Rectal smooth muscle tissue (tissue), 1 donor: ENCODE measurements at regions not wholly inside any gene's neighbourhood (a gene's known extent, or its start where the extent isn't known, plus 50 kb on each side); places are given as distances from the start of the nearest gene placed in this dataset.

Source experiments
- H3K27ac ChIP-seq: one replicate; pipeline ENCODE4 v1.7.0; 2013; ENCODE audit warnings: low read depth, low read length, inconsistent platforms
- H3K27me3 ChIP-seq: one replicate; pipeline ENCODE4 v1.7.0; 2013; ENCODE audit warnings: low read length; ENCODE audit not compliant: control insufficient read depth, insufficient read depth
- H3K36me3 ChIP-seq: one replicate; pipeline ENCODE4 v1.7.0; 2013; ENCODE audit warnings: low read length; ENCODE audit not compliant: control insufficient read depth, insufficient read depth
- H3K4me1 ChIP-seq: one replicate; pipeline ENCODE4 v1.7.0; 2013; ENCODE audit warnings: low read length; ENCODE audit not compliant: control insufficient read depth, insufficient read depth
- H3K4me3 ChIP-seq: one replicate; pipeline ENCODE4 v1.7.0; 2013; ENCODE audit warnings: low read length
- H3K9ac ChIP-seq: one replicate; pipeline ENCODE4 v1.7.0; 2013; ENCODE audit warnings: low read length

GRCh38 chr11:110892741-110893285 lies 180.6 kb upstream of the ARHGAP20 start:
- Histone ChIP-seq H3K36me3 (no peaks in the 10 kb centered on the region), H3K4me3 (no peak overlapping the region), H3K27me3 (no peaks in the 10 kb centered on the region), H3K9ac (no peak overlapping the region), H3K4me1 (no peaks in the 10 kb centered on the region), H3K27ac (no peak overlapping the region)

- H3K27ac ChIP-seq: no peak overlapping the region
- H3K4me1 ChIP-seq: no peaks in the 10 kb centered on the region
- no peak overlapping the region for H3K9ac ChIP-seq
- H3K4me3 ChIP-seq: no peak overlapping the region
- H3K27me3 ChIP-seq: no peaks in the 10 kb centered on the region
- H3K36me3 ChIP-seq: no peaks in the 10 kb centered on the region
Measured at GRCh38 chr11:110891411-110891810, 179.2 kb upstream of the ARHGAP20 start.

- Histone ChIP-seq H3K27ac (no peak overlapping the region), H3K27me3 (no peaks in the 10 kb centered on the region), H3K4me1 (no peaks in the 10 kb centered on the region), H3K9ac (no peak overlapping the region), H3K36me3 (no peaks in the 10 kb centered on the region), H3K4me3 (no peak overlapping the region)
Measured at GRCh38 chr11:110890995-110891394, 178.8 kb upstream of the ARHGAP20 start.

- Histone ChIP-seq H3K27ac (no peak overlapping the region), H3K4me1 (no peaks in the 10 kb centered on the region), H3K36me3 (no peaks in the 10 kb centered on the region), H3K4me3 (no peak overlapping the region), H3K27me3 (no peaks in the 10 kb centered on the region), H3K9ac (no peak overlapping the region)
Measured at GRCh38 chr11:110886288-110886970, 174.2 kb upstream of the ARHGAP20 start.

- no peaks in the 10 kb centered on the region for H3K4me1 ChIP-seq
- no peak overlapping the region for H3K9ac ChIP-seq
- no peaks in the 10 kb centered on the region for H3K27me3 ChIP-seq
- H3K36me3 ChIP-seq: no peaks in the 10 kb centered on the region
- H3K27ac ChIP-seq: no peak overlapping the region
- no peak overlapping the region for H3K4me3 ChIP-seq
Measured at GRCh38 chr11:110883256-110883655, 171.0 kb upstream of the ARHGAP20 start.

GRCh38 chr11:110878513-110878912 lies 166.3 kb upstream of the ARHGAP20 start:
- no peak overlapping the region for H3K27ac ChIP-seq
- no peaks in the 10 kb centered on the region for H3K4me1 ChIP-seq
- no peak overlapping the region for H3K9ac ChIP-seq
- no peaks in the 10 kb centered on the region for H3K27me3 ChIP-seq
- H3K4me3 ChIP-seq: no peak overlapping the region
- no peaks in the 10 kb centered on the region for H3K36me3 ChIP-seq

- no peak overlapping the region for H3K4me3 ChIP-seq
- no peaks in the 10 kb centered on the region for H3K4me1 ChIP-seq
- H3K36me3 ChIP-seq: no peaks in the 10 kb centered on the region
- no peak overlapping the region for H3K9ac ChIP-seq
- H3K27ac ChIP-seq: no peak overlapping the region
- no peaks in the 10 kb centered on the region for H3K27me3 ChIP-seq
Measured at GRCh38 chr11:110874437-110875030, 162.3 kb upstream of the ARHGAP20 start.

- no peaks in the 10 kb centered on the region for H3K27me3 ChIP-seq
- no peak overlapping the region for H3K27ac ChIP-seq
- no peaks in the 10 kb centered on the region for H3K36me3 ChIP-seq
- no peak overlapping the region for H3K4me3 ChIP-seq
- no peaks in the 10 kb centered on the region for H3K4me1 ChIP-seq
- no peak overlapping the region for H3K9ac ChIP-seq
Measured at GRCh38 chr11:110873975-110874374, 161.7 kb upstream of the ARHGAP20 start.

GRCh38 chr11:110870816-110871522 lies 158.7 kb upstream of the ARHGAP20 start:
- no peaks in the 10 kb centered on the region for H3K27me3 ChIP-seq
- no peak overlapping the region for H3K4me3 ChIP-seq
- no peak overlapping the region for H3K27ac ChIP-seq
- H3K36me3 ChIP-seq: no peaks in the 10 kb centered on the region
- no peak overlapping the region for H3K9ac ChIP-seq
- no peaks in the 10 kb centered on the region for H3K4me1 ChIP-seq

GRCh38 chr11:110867951-110868350 lies 155.7 kb upstream of the ARHGAP20 start:
- no peaks in the 10 kb centered on the region for H3K27me3 ChIP-seq
- no peak overlapping the region for H3K27ac ChIP-seq
- no peaks in the 10 kb centered on the region for H3K36me3 ChIP-seq
- H3K4me3 ChIP-seq: no peak overlapping the region
- H3K4me1 ChIP-seq: no peaks in the 10 kb centered on the region
- no peak overlapping the region for H3K9ac ChIP-seq

- no peak overlapping the region for H3K27ac ChIP-seq
- no peaks in the 10 kb centered on the region for H3K27me3 ChIP-seq
- H3K4me3 ChIP-seq: no peak overlapping the region
- no peaks in the 10 kb centered on the region for H3K4me1 ChIP-seq
- no peaks in the 10 kb centered on the region for H3K36me3 ChIP-seq
- no peak overlapping the region for H3K9ac ChIP-seq
Measured at GRCh38 chr11:110866081-110866480, 153.8 kb upstream of the ARHGAP20 start.

- H3K4me3 ChIP-seq: no peak overlapping the region
- no peak overlapping the region for H3K9ac ChIP-seq
- no peaks in the 10 kb centered on the region for H3K27me3 ChIP-seq
- no peak overlapping the region for H3K27ac ChIP-seq
- no peaks in the 10 kb centered on the region for H3K4me1 ChIP-seq
- no peaks in the 10 kb centered on the region for H3K36me3 ChIP-seq
Measured at GRCh38 chr11:110862407-110862806, 150.2 kb upstream of the ARHGAP20 start.
